ENCODE measurements at regions not wholly inside any gene's neighbourhood (a gene's known extent, or its start where the extent isn't known, plus 50 kb on each side); places are given as distances from the start of the nearest gene placed in this dataset.

- Mint-ChIP-seq H3K9me3 (no peaks in the 10 kb centered on the region), H3K4me1 (peaks cover 4% of the 10 kb centered on the region), H3K4me3 (no peak overlapping the region), H3K27me3 (ENCODE audit: insufficient read depth, low read depth, poor library complexity) (peaks cover 3% of the 10 kb centered on the region), H3K36me3 (ENCODE audit: low read depth) (no peaks in the 10 kb centered on the region), H3K27ac (no peak overlapping the region)
- H3F3A ChIP-seq (replicated peaks; ENCODE audit: low read depth), result no peaks in the 10 kb centered on the region
- no peak overlapping the region for H3K4me3 ChIP-seq
- H3K36me3 ChIP-seq (ENCODE audit: insufficient read depth), result no peaks in the 10 kb centered on the region; the same call in 1 of the 2 replicates
- no peak overlapping the region for H3K27ac ChIP-seq (ENCODE audit: low read depth)
- peak; percentile 21 for DNase-seq (ENCODE audit: low spot score)
- H4K20me1 ChIP-seq (replicated peaks; ENCODE audit: insufficient read depth), result no peaks in the 10 kb centered on the region
- H2AFZ ChIP-seq, result peak overlapping the region; percentile 86; the same call in 1 of the 2 replicates
- H3K4me2 ChIP-seq, result no peak overlapping the region
- no peaks in the 10 kb centered on the region for H3K27me3 ChIP-seq (ENCODE audit: insufficient read depth)
- H3K4me1 ChIP-seq (ENCODE audit: insufficient read depth), result 0 out of 2 replicates have a peak, but pooled peaks cover 4% of the 10 kb centered on the region
- no peaks in the 10 kb centered on the region for H3K79me2 ChIP-seq (replicated peaks; ENCODE audit: insufficient read depth)
- TF ChIP-seq NANOG (IDR thresholded peaks at IDR 0.05; ENCODE audit: borderline replicate concordance) (no peak), CTCF (conservative IDR thresholded peaks at IDR 0.05; ENCODE audit: low read depth in 2 of 2) (no peak), ZNF331 (CRISPR knock-in tag; IDR thresholded peaks at IDR 0.05; ENCODE audit: low read depth) (no peak), ZNF114 (CRISPR knock-in tag; IDR thresholded peaks at IDR 0.05) (no peak), ETS1 (IDR thresholded peaks at IDR 0.05) (no peak), ZNF462 (CRISPR knock-in tag; IDR thresholded peaks at IDR 0.05) (no peak)
- ATAC-seq, result peak; percentile 68
- no peaks in the 10 kb centered on the region; the same call in 1 of the 2 replicates for H3K9me2 ChIP-seq (ENCODE audit: insufficient read depth)
Measured at GRCh38 chr4:43458293-43458692, 565.8 kb downstream of the GRXCR1 start.

Measured in GM23338 (cell line).